ENCODE measurements at regions not wholly inside any gene's neighbourhood (a gene's known extent, or its start where the extent isn't known, plus 50 kb on each side); places are given as distances from the start of the nearest gene placed in this dataset.

DNA sequence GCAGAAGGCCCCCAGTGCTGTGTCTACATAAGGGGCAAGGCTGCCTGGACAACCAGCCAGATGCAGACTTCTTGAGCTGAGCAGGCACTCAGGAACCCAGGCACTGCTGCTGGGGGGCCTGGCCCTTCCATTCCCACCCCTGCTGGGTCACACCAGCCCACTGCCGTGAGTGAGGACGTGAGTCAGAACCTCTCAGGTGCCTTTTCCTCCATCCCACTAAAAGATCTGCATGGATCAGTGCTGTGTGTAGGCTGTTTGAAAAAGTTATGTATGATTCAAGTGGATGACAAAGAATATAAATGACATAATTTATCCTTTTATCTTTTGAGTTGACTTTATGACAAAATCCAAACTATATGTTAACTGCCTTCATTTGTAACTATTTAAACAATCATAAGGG is 499.3 kb downstream of the INHBA start:
- Histone ChIP-seq H3K27me3 (ENCODE audit: low read length) (no peaks in the 10 kb centered on the region), H3K4me1 (ENCODE audit: low read length) (no peaks in the 10 kb centered on the region), H3K4me3 (ENCODE audit: low read length) (no peak overlapping the region), H2AFZ (ENCODE audit: low read length) (no peak overlapping the region), H4K20me1 (ENCODE audit: insufficient read depth, low read depth, low read length) (no peaks in the 10 kb centered on the region), H3K9ac (ENCODE audit: low read length) (no peak overlapping the region), H3K9me3 (ENCODE audit: low read length) (no peaks in the 10 kb centered on the region; the same call in 1 of the 2 replicates), H3K4me2 (ENCODE audit: low read depth, low read length, poor library complexity, severe bottlenecking) (no peak overlapping the region), H3K9me2 (replicated peaks; ENCODE audit: insufficient read depth, low read length) (no peaks in the 10 kb centered on the region), H3K36me3 (ENCODE audit: insufficient read depth, low read length) (no peaks in the 10 kb centered on the region), H3K79me2 (ENCODE audit: low read length) (no peaks in the 10 kb centered on the region), H3K27ac (ENCODE audit: low read length) (no peak overlapping the region)
- no peak for DNase-seq

DNA sequence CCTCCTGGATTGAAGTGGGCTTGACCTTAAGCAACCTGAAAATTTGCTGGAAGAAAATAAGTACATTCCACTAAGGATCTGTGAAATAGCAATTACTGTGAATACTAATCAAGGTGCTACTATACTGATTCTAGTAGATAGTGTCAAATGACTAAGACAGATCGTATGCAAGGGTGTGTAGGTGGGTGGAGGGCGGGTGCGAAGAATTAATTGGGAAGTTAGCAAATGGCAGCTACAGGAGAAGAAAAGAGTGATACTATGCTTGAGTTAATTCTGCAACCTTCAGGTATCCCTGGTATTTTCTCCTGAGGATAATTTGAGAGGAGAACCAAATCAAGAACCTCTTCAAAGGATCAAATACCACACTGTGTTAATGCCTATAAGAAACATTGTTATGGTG is 501.9 kb downstream of the INHBA start:
- H3K9me2 ChIP-seq (replicated peaks; ENCODE audit: insufficient read depth, low read length): no peaks in the 10 kb centered on the region
- no peaks in the 10 kb centered on the region for H3K36me3 ChIP-seq (ENCODE audit: insufficient read depth, low read length)
- no peak overlapping the region for H3K4me2 ChIP-seq (ENCODE audit: low read depth, low read length, poor library complexity, severe bottlenecking)
- H3K27me3 ChIP-seq (ENCODE audit: low read length): no peaks in the 10 kb centered on the region
- H2AFZ ChIP-seq (ENCODE audit: low read length): no peak overlapping the region
- no peak overlapping the region for H3K4me3 ChIP-seq (ENCODE audit: low read length)
- H3K79me2 ChIP-seq (ENCODE audit: low read length): no peaks in the 10 kb centered on the region
- DNase-seq: no peak
- H3K27ac ChIP-seq (ENCODE audit: low read length): no peak overlapping the region
- H3K9me3 ChIP-seq (ENCODE audit: low read length): no peaks in the 10 kb centered on the region; the same call in 1 of the 2 replicates
- no peaks in the 10 kb centered on the region for H3K4me1 ChIP-seq (ENCODE audit: low read length)
- H3K9ac ChIP-seq (ENCODE audit: low read length): no peak overlapping the region
- H4K20me1 ChIP-seq (ENCODE audit: insufficient read depth, low read depth, low read length): no peaks in the 10 kb centered on the region

DNA sequence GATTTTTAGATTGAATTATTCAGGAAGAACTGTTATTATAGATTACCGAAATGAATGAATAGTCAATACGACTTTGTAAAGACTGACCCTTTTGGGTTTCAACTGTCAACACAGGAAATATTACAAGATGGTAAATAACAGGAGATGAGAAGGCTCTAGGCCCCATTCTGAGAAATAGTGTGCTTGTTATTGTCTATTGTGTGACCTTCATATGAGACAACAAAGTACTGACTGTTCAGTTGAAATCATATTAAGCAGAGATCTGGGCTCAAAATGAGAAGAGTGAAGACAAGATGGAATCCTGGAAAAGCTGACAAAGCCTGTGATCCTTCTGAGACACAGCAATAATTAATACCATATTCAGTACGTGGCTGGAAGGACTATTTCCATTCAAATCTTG is 503.8 kb downstream of the INHBA start:
- Histone ChIP-seq H3K4me1 (ENCODE audit: low read length) (no peaks in the 10 kb centered on the region), H2AFZ (ENCODE audit: low read length) (no peak overlapping the region), H3K27ac (ENCODE audit: low read length) (no peak overlapping the region), H3K27me3 (ENCODE audit: low read length) (no peaks in the 10 kb centered on the region), H3K4me3 (ENCODE audit: low read length) (no peak overlapping the region), H3K9me3 (ENCODE audit: low read length) (no peaks in the 10 kb centered on the region; the same call in 1 of the 2 replicates), H3K9ac (ENCODE audit: low read length) (no peak overlapping the region), H4K20me1 (ENCODE audit: insufficient read depth, low read depth, low read length) (no peaks in the 10 kb centered on the region), H3K79me2 (ENCODE audit: low read length) (no peaks in the 10 kb centered on the region), H3K9me2 (replicated peaks; ENCODE audit: insufficient read depth, low read length) (no peaks in the 10 kb centered on the region), H3K36me3 (ENCODE audit: insufficient read depth, low read length) (no peaks in the 10 kb centered on the region), H3K4me2 (ENCODE audit: low read depth, low read length, poor library complexity, severe bottlenecking) (no peak overlapping the region)
- DNase-seq: no peak

DNA sequence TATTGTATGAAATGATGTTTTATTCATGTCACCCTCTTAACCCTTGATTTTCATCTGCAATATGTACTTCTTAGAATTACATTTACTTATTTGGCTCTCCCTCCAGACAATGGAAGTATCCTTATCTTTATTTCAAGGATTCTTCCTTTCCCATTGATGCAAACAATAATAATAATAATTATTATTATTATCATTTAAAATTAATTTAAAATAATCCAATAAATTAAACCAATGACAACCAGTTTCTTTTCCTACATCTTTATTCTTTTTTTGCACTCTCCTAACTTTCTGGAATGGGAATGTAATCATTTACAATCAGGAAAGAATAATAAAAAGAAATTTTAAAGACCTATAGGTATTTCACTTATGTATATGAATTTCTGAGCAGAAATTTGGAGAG is 504.4 kb downstream of the INHBA start:
- H2AFZ ChIP-seq (ENCODE audit: low read length): no peak overlapping the region
- no peak overlapping the region for H3K9ac ChIP-seq (ENCODE audit: low read length)
- no peaks in the 10 kb centered on the region for H3K79me2 ChIP-seq (ENCODE audit: low read length)

GRCh38 chr7:41197769-41198168 is 505.1 kb downstream of the INHBA start:
- no peaks in the 10 kb centered on the region for H3K36me3 ChIP-seq (ENCODE audit: insufficient read depth, low read length)
- H2AFZ ChIP-seq (ENCODE audit: low read length): no peak overlapping the region
- DNase-seq: no peak
- no peak overlapping the region for H3K4me2 ChIP-seq (ENCODE audit: low read depth, low read length, poor library complexity, severe bottlenecking)
- H3K9me2 ChIP-seq (replicated peaks; ENCODE audit: insufficient read depth, low read length): no peaks in the 10 kb centered on the region
- no peak overlapping the region for H3K27ac ChIP-seq (ENCODE audit: low read length)
- no peaks in the 10 kb centered on the region for H4K20me1 ChIP-seq (ENCODE audit: insufficient read depth, low read depth, low read length)
- no peaks in the 10 kb centered on the region; the same call in 1 of the 2 replicates for H3K9me3 ChIP-seq (ENCODE audit: low read length)
- no peak overlapping the region for H3K9ac ChIP-seq (ENCODE audit: low read length)
- H3K4me3 ChIP-seq (ENCODE audit: low read length): no peak overlapping the region
- no peaks in the 10 kb centered on the region for H3K4me1 ChIP-seq (ENCODE audit: low read length)
- H3K27me3 ChIP-seq (ENCODE audit: low read length): no peaks in the 10 kb centered on the region
- H3K79me2 ChIP-seq (ENCODE audit: low read length): no peaks in the 10 kb centered on the region

More for the DNA sequence above, 504.4 kb downstream of the INHBA start:
- Histone ChIP-seq H4K20me1 (ENCODE audit: insufficient read depth, low read depth, low read length) (no peaks in the 10 kb centered on the region), H3K4me2 (ENCODE audit: low read depth, low read length, poor library complexity, severe bottlenecking) (no peak overlapping the region), H3K4me3 (ENCODE audit: low read length) (no peak overlapping the region), H3K9me2 (replicated peaks; ENCODE audit: insufficient read depth, low read length) (no peaks in the 10 kb centered on the region), H3K9me3 (ENCODE audit: low read length) (no peaks in the 10 kb centered on the region; the same call in 1 of the 2 replicates), H3K27me3 (ENCODE audit: low read length) (no peaks in the 10 kb centered on the region), H3K4me1 (ENCODE audit: low read length) (no peaks in the 10 kb centered on the region), H3K27ac (ENCODE audit: low read length) (no peak overlapping the region), H3K36me3 (ENCODE audit: insufficient read depth, low read length) (no peaks in the 10 kb centered on the region)
- DNase-seq: no peak

DNA sequence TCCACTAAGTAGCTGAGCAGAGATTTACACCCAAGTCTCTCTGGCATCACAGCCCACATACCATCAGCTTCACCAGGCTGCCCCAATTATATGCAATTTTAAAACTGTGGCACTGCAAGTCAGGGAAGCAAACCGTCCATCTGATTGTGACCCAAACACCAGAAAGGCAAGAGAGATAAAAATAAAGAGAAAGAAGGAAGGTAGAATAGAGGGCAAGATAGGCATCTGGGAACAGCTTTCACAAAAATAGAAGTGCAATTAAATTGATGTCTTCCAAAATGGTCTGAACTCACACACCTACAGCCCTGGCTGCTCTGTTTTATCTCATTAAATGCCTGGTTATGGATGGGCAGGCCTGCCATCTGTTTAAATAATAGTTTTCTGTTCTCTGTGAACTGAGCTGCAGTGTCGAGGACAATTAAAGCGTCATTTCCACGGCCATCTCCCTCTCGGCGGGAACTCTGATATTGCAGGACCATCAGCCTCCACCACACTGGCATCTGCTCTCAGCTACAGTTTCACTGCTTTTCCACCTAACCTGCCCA is 509.1 kb downstream of the INHBA start:
- Histone ChIP-seq H3K36me3 (ENCODE audit: insufficient read depth, low read length) (no peaks in the 10 kb centered on the region), H3K79me2 (ENCODE audit: low read length) (no peaks in the 10 kb centered on the region), H4K20me1 (ENCODE audit: insufficient read depth, low read depth, low read length) (no peaks in the 10 kb centered on the region), H3K9me3 (ENCODE audit: low read length) (no peaks in the 10 kb centered on the region), H3K27me3 (ENCODE audit: low read length) (no peaks in the 10 kb centered on the region), H2AFZ (ENCODE audit: low read length) (no peak overlapping the region), H3K4me3 (ENCODE audit: low read length) (no peak overlapping the region), H3K4me2 (ENCODE audit: low read depth, low read length, poor library complexity, severe bottlenecking) (no peak overlapping the region), H3K9me2 (replicated peaks; ENCODE audit: insufficient read depth, low read length) (no peaks in the 10 kb centered on the region), H3K4me1 (ENCODE audit: low read length) (no peaks in the 10 kb centered on the region), H3K27ac (ENCODE audit: low read length) (no peak overlapping the region), H3K9ac (ENCODE audit: low read length) (no peak overlapping the region)
- DNase-seq: no peak

GRCh38 chr7:41190581-41190980 is 512.3 kb downstream of the INHBA start:
- no peaks in the 10 kb centered on the region for H3K9me3 ChIP-seq (ENCODE audit: low read length)
- no peaks in the 10 kb centered on the region for H3K36me3 ChIP-seq (ENCODE audit: insufficient read depth, low read length)
- no peaks in the 10 kb centered on the region for H3K9me2 ChIP-seq (replicated peaks; ENCODE audit: insufficient read depth, low read length)
- H2AFZ ChIP-seq (ENCODE audit: low read length): no peak overlapping the region
- H3K4me2 ChIP-seq (ENCODE audit: low read depth, low read length, poor library complexity, severe bottlenecking): no peak overlapping the region
- no peaks in the 10 kb centered on the region for H3K79me2 ChIP-seq (ENCODE audit: low read length)
- no peak overlapping the region for H3K4me3 ChIP-seq (ENCODE audit: low read length)
- no peak for DNase-seq
- H3K4me1 ChIP-seq (ENCODE audit: low read length): no peaks in the 10 kb centered on the region
- H3K9ac ChIP-seq (ENCODE audit: low read length): no peak overlapping the region
- no peak overlapping the region for H3K27ac ChIP-seq (ENCODE audit: low read length)
- H3K27me3 ChIP-seq (ENCODE audit: low read length): no peaks in the 10 kb centered on the region
- H4K20me1 ChIP-seq (ENCODE audit: insufficient read depth, low read depth, low read length): no peaks in the 10 kb centered on the region

- Histone ChIP-seq H3K4me3 (ENCODE audit: low read length) (no peak overlapping the region), H3K9ac (ENCODE audit: low read length) (no peak overlapping the region), H3K79me2 (ENCODE audit: low read length) (no peaks in the 10 kb centered on the region), H3K27ac (ENCODE audit: low read length) (no peak overlapping the region), H3K36me3 (ENCODE audit: insufficient read depth, low read length) (no peaks in the 10 kb centered on the region), H3K4me1 (ENCODE audit: low read length) (no peaks in the 10 kb centered on the region), H3K27me3 (ENCODE audit: low read length) (no peaks in the 10 kb centered on the region), H3K4me2 (ENCODE audit: low read depth, low read length, poor library complexity, severe bottlenecking) (no peak overlapping the region), H4K20me1 (ENCODE audit: insufficient read depth, low read depth, low read length) (no peaks in the 10 kb centered on the region), H3K9me2 (replicated peaks; ENCODE audit: insufficient read depth, low read length) (no peaks in the 10 kb centered on the region), H3K9me3 (ENCODE audit: low read length) (no peaks in the 10 kb centered on the region), H2AFZ (ENCODE audit: low read length) (no peak overlapping the region)
- DNase-seq: no peak
These were observed 513.0 kb downstream of the INHBA start for GRCh38 chr7:41189866-41190265.
